ENCODE measurements at regions not wholly inside any gene's neighbourhood (a gene's known extent, or its start where the extent isn't known, plus 50 kb on each side); places are given as distances from the start of the nearest gene placed in this dataset.
A peak's percentile ranks its signal among the peaks of the same experiment; 100 is the strongest.

DNA sequence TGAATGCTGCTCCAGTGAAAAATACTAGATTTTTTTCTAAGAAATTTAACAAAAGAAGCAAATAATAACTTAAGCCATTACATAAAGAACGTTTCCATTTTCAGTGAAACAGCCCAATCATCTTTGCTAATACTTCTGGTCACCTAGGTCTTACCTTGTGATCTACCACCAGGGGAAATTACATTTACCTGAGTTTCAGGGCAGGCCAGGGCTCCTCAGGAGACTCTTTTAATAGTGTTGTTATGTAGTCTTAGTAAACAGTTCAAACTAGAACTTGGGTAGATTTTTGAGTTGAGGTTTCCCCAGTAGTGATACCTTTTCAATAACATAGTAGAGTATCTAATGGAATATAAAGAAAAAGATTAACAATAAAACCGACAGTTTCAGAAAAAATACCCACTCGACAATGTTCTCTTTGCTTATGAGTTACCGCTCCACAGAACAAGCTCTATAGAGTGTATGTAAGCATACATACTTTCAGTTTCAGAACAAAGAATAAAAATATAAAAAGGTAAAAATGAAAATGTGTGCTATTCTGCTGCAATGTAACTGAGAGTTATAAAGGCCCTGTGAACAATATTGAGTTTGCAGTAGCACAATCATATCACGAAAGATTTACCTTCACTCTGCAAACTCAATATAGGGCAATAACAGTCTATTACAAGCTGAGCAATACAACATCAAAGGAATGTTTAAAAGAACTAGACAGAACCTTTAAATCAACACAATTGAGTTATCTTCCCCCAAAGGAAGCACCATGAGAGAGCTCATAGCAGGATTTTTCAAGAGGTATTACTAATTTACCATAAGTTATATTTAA lies 165.8 kb downstream of the ATOH1 start:
- DNase-seq (ENCODE audit: low read depth) (no peak), FAIRE-seq (no peak)
- H3K4me3 ChIP-seq (ENCODE audit: low read depth, low read length): no peak overlapping the region
- H3K27me3 ChIP-seq (ENCODE audit: control insufficient read depth, insufficient read depth, low read length): no peaks in the 10 kb centered on the region
- TF ChIP-seq, protein P1, sequence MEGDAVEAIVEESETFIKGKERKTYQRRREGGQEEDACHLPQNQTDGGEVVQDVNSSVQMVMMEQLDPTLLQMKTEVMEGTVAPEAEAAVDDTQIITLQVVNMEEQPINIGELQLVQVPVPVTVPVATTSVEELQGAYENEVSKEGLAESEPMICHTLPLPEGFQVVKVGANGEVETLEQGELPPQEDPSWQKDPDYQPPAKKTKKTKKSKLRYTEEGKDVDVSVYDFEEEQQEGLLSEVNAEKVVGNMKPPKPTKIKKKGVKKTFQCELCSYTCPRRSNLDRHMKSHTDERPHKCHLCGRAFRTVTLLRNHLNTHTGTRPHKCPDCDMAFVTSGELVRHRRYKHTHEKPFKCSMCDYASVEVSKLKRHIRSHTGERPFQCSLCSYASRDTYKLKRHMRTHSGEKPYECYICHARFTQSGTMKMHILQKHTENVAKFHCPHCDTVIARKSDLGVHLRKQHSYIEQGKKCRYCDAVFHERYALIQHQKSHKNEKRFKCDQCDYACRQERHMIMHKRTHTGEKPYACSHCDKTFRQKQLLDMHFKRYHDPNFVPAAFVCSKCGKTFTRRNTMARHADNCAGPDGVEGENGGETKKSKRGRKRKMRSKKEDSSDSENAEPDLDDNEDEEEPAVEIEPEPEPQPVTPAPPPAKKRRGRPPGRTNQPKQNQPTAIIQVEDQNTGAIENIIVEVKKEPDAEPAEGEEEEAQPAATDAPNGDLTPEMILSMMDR (IDR thresholded peaks at IDR 0.05; ENCODE audit: insufficient read depth, low read length, severe bottlenecking): no peak
- no peaks in the 10 kb centered on the region for H3K36me3 ChIP-seq (ENCODE audit: control insufficient read depth, insufficient read depth, low read length)

DNA sequence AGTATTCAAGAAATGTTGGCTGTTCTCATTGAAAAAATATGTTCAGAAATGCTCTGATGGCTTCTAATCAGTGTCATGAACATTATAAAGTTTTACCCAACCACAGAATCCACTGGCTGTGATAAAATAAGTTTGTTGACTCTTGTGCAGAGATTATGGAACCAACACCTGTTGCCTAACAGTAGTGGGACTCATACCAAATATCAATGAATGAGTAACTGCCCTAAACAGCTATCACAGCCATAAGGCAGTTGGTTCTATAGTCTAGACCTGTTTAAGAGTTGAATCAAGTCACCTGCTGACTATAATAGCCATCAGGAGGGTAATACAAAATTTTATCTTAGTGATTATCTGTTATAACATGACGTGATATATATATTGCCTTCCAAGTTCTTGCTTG lies 168.3 kb downstream of the ATOH1 start:
- DNase-seq (ENCODE audit: low read depth) (no peak), FAIRE-seq (no peak)
- no peak overlapping the region for H3K4me3 ChIP-seq (ENCODE audit: low read depth, low read length)
- no peaks in the 10 kb centered on the region for H3K27me3 ChIP-seq (ENCODE audit: control insufficient read depth, insufficient read depth, low read length)
- H3K36me3 ChIP-seq (ENCODE audit: control insufficient read depth, insufficient read depth, low read length): no peaks in the 10 kb centered on the region
- TF ChIP-seq, protein P1 (IDR thresholded peaks at IDR 0.05; ENCODE audit: insufficient read depth, low read length, severe bottlenecking): no peak

DNA sequence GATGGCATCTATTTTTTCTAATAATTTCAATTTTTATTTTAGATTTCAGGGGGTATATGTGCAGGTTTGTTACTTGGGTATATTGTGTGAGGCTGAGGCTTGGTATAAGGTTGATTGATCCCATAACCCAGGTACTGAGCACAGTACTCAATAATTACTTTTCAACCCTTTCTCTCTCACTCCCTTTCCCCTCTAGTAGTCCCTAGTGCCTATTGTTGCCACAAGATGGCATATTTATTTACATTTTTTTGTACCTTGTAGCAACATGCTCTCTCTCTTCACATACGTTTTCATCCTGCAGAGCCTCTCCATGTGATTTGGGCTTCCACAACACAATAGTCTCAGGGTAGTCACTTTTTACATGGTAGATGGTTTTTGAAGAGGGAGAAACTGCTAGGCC lies 172.0 kb downstream of the ATOH1 start:
- H3K4me3 ChIP-seq (ENCODE audit: low read depth, low read length): no peak overlapping the region
- H3K36me3 ChIP-seq (ENCODE audit: control insufficient read depth, insufficient read depth, low read length): no peaks in the 10 kb centered on the region
- FAIRE-seq (no peak), DNase-seq (ENCODE audit: low read depth) (no peak)
- TF ChIP-seq, protein P1 (IDR thresholded peaks at IDR 0.05; ENCODE audit: insufficient read depth, low read length, severe bottlenecking): no peak
- no peaks in the 10 kb centered on the region for H3K27me3 ChIP-seq (ENCODE audit: control insufficient read depth, insufficient read depth, low read length)

DNA sequence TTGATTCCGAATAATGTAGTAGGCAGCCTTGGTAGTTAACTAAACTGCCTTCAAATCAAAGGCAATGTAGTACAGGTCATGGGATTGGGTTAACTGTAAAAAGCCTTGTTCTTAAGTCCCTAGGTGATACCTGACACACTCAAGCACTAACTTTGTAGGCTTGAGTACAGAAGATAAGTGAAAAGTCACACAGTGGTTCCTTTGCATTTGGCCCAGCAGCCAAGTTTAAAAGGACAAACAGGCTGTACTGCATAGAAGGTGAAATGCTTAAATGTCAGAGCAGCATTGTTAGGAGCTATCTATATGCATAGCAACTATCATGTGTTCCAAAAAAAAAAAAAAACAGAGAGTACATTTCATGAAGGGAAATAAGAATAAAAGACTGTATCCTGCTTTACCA lies 178.4 kb downstream of the ATOH1 start:
- DNase-seq (ENCODE audit: low read depth): no peak
- Histone ChIP-seq H3K4me3 (ENCODE audit: low read depth, low read length) (no peak overlapping the region), H3K27me3 (ENCODE audit: control insufficient read depth, insufficient read depth, low read length) (no peaks in the 10 kb centered on the region), H3K36me3 (ENCODE audit: control insufficient read depth, insufficient read depth, low read length) (no peaks in the 10 kb centered on the region)
- no peak for FAIRE-seq
- TF ChIP-seq, protein P1 (IDR thresholded peaks at IDR 0.05; ENCODE audit: insufficient read depth, low read length, severe bottlenecking): no peak

DNA sequence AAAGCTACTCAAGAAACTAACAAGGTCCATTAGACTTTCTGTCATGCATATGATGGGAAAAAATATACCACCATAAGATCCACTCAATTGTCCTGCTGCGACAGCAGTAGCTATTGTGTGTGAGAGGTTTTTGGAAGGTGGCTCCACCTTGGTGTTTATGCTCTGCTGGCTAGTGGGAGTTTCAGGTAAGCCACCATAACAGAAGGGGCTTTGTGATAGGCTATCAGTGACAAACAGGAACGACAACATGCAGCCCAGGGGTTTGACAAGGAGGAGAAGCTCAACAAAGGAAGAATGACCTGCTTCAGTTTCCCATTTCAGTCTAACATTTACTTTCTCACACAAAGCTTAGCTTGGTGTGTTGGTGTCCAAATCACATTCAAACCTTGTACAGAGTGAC lies 182.6 kb downstream of the ATOH1 start:
- FAIRE-seq (peak; percentile 58), DNase-seq (ENCODE audit: low read depth) (no peak)
- TF ChIP-seq, protein P1 (IDR thresholded peaks at IDR 0.05; ENCODE audit: insufficient read depth, low read length, severe bottlenecking): no peak
- Histone ChIP-seq H3K4me3 (ENCODE audit: low read depth, low read length) (no peak overlapping the region), H3K36me3 (ENCODE audit: control insufficient read depth, insufficient read depth, low read length) (no peaks in the 10 kb centered on the region), H3K27me3 (ENCODE audit: control insufficient read depth, insufficient read depth, low read length) (no peaks in the 10 kb centered on the region)
